SU-DHL-6 (cell line): ENCODE measurements at regions not wholly inside any gene's neighbourhood (a gene's known extent, or its start where the extent isn't known, plus 50 kb on each side); places are given as distances from the start of the nearest gene placed in this dataset.

ENCODE experiments used
- H2AFZ ChIP-seq: fragments of 200-600 bp; sonication (generic); 2 replicates; pipeline ENCODE4 v1.6.1; 2014; ENCODE audit warnings: low read depth, mild to moderate bottlenecking, moderate library complexity, mixed read lengths, antibody characterized with exemption, low read length; ENCODE audit not compliant: severe bottlenecking
- H3F3A ChIP-seq: fragments of 200-600 bp; shearing (Covaris generic); 2 replicates; pipeline ENCODE4 v1.6.0; 2016; ENCODE audit warnings: antibody characterized with exemption, mild to moderate bottlenecking; ENCODE audit not compliant: insufficient read depth
- H3K27ac ChIP-seq: fragments of 200-600 bp; sonication (generic); 2 replicates; pipeline ENCODE4 v1.5.1; 2016; ENCODE audit warnings: low read depth, mild to moderate bottlenecking, low read length, moderate library complexity, mixed read lengths
- H3K27me3 ChIP-seq: fragments of 200-600 bp; sonication (generic), shearing (Covaris generic); 2 replicates; pipeline ENCODE4 v1.6.0; 2014; ENCODE audit warnings: mild to moderate bottlenecking, low read length
- H3K36me3 ChIP-seq: fragments of 200-600 bp; sonication (generic); 2 replicates; pipeline ENCODE4 v1.6.1; 2014; ENCODE audit warnings: mild to moderate bottlenecking, low read length, mixed read lengths
- H3K4me2 ChIP-seq: fragments of 300-600, 200-600 bp; shearing (Covaris generic), sonication (generic); 2 replicates; pipeline ENCODE4 v1.6.0; 2014; ENCODE audit warnings: low read length, low read depth, mild to moderate bottlenecking; ENCODE audit not compliant: poor library complexity, severe bottlenecking
- H3K4me3 ChIP-seq: fragments of 200-600 bp; sonication (generic); 2 replicates; pipeline ENCODE4 v1.5.1; 2014; ENCODE audit warnings: antibody characterized with exemption, low read length, mild to moderate bottlenecking, mixed read lengths; ENCODE audit not compliant: insufficient read depth, poor library complexity, severe bottlenecking
- H3K79me2 ChIP-seq: fragments of 200-600 bp; sonication (generic); 2 replicates; pipeline ENCODE4 v1.6.1; 2014; ENCODE audit warnings: mild to moderate bottlenecking, low read length, moderate library complexity; ENCODE audit not compliant: insufficient read depth
- H3K9ac ChIP-seq: fragments of 200-600 bp; sonication (generic); 2 replicates; pipeline ENCODE4 v1.7.0; 2014; ENCODE audit warnings: mild to moderate bottlenecking, low read length
- H3K9me2 ChIP-seq: fragments of 200-600 bp; sonication (generic); replicated peaks from 2 replicates; pipeline ENCODE4 v1.6.1; 2014; ENCODE audit warnings: low read length; ENCODE audit not compliant: insufficient read depth
- H3K9me3 ChIP-seq: fragments of 200-600 bp; sonication (generic); 2 replicates; pipeline ENCODE4 v1.6.1; 2014; ENCODE audit warnings: low read length, mixed read lengths; ENCODE audit not compliant: insufficient read depth
- H4K20me1 ChIP-seq: fragments of 200-600 bp; sonication (generic); 2 replicates; pipeline ENCODE4 v1.6.1; 2014; ENCODE audit warnings: low read depth, mild to moderate bottlenecking, antibody characterized with exemption, low read length, moderate library complexity, mixed read lengths
- EZH2phosphoT487 ChIP-seq: fragments of 200-600 bp; sonication (generic), shearing (Covaris generic); conservative IDR thresholded peaks from 2 replicates; pipeline ENCODE4 v1.6.1; 2018; ENCODE audit warnings: mild to moderate bottlenecking, antibody characterized with exemption, low read length, moderate library complexity, mixed read lengths
- TF ChIP-seq, protein P1 (sequence below): fragments of 200-600 bp; sonication (generic); IDR thresholded peaks from one replicate; pipeline ENCODE4 v1.5.1; 2017; ENCODE audit warnings: antibody characterized with exemption, mild to moderate bottlenecking, low read length, moderate library complexity; ENCODE audit not compliant: insufficient read depth, poor library complexity, severe bottlenecking

DNA sequence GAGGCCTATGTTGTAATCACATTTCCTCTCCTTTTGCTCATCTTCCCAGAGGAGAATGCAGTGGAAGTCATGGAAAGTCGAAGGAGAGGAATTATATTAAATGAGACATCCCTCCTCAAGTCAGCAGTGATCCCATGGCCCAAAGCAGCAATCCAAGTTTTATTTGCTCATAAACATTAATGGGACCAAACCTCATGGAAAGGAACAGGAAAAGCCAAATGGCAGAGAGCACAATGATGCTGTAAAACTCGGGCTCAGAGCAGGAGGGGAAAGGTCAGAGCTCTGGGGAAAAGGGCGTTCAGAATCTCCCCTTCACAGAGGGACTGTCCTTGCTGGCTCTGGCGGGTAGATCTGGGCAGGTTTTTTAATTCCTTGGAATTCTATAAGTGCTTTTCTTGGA, 175.8 kb downstream of the C5orf15 start:
- Histone ChIP-seq H3F3A (no peaks in the 10 kb centered on the region), H3K9me3 (no peaks in the 10 kb centered on the region), H3K4me3 (no peak overlapping the region), H2AFZ (no peak overlapping the region), H3K27me3 (no peaks in the 10 kb centered on the region), H3K9me2 (no peaks in the 10 kb centered on the region), H3K4me2 (no peak overlapping the region), H3K36me3 (no peaks in the 10 kb centered on the region), H3K79me2 (no peaks in the 10 kb centered on the region), H3K27ac (no peak overlapping the region), H3K9ac (no peak overlapping the region), H4K20me1 (no peaks in the 10 kb centered on the region)
- no peak for TF ChIP-seq EZH2phosphoT487
- TF ChIP-seq, protein P1, sequence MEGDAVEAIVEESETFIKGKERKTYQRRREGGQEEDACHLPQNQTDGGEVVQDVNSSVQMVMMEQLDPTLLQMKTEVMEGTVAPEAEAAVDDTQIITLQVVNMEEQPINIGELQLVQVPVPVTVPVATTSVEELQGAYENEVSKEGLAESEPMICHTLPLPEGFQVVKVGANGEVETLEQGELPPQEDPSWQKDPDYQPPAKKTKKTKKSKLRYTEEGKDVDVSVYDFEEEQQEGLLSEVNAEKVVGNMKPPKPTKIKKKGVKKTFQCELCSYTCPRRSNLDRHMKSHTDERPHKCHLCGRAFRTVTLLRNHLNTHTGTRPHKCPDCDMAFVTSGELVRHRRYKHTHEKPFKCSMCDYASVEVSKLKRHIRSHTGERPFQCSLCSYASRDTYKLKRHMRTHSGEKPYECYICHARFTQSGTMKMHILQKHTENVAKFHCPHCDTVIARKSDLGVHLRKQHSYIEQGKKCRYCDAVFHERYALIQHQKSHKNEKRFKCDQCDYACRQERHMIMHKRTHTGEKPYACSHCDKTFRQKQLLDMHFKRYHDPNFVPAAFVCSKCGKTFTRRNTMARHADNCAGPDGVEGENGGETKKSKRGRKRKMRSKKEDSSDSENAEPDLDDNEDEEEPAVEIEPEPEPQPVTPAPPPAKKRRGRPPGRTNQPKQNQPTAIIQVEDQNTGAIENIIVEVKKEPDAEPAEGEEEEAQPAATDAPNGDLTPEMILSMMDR = no peak

DNA sequence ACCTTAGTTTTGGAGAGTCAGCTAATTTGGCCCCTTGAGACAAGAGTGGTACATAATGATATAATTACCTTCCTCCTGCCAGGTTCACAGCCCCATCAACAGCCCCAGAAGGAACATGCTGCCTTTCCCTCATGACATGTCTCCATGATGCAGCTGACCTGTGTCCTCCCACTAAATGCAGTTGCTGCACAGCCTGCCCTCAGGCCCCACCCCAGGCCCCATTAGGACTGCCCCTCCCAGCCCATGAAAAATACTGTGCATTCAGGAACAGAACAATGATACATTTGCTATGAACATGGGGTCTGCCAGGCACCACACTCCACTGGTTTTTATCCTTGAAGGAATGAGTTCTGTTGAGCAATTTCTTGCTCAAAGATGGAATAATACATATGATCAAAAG, 176.4 kb downstream of the C5orf15 start:
- H3K9me3 ChIP-seq = no peaks in the 10 kb centered on the region
- no peaks in the 10 kb centered on the region for H3K79me2 ChIP-seq
- H4K20me1 ChIP-seq = no peaks in the 10 kb centered on the region
- H3F3A ChIP-seq = no peaks in the 10 kb centered on the region
- H3K9ac ChIP-seq = no peak overlapping the region
- no peak overlapping the region for H3K4me3 ChIP-seq
- no peaks in the 10 kb centered on the region for H3K9me2 ChIP-seq
- no peak overlapping the region for H3K4me2 ChIP-seq
- no peak overlapping the region for H3K27ac ChIP-seq
- no peak for TF ChIP-seq EZH2phosphoT487
- TF ChIP-seq, protein P1 = no peak
- H2AFZ ChIP-seq = no peak overlapping the region
- no peaks in the 10 kb centered on the region for H3K36me3 ChIP-seq
- H3K27me3 ChIP-seq = no peaks in the 10 kb centered on the region

DNA sequence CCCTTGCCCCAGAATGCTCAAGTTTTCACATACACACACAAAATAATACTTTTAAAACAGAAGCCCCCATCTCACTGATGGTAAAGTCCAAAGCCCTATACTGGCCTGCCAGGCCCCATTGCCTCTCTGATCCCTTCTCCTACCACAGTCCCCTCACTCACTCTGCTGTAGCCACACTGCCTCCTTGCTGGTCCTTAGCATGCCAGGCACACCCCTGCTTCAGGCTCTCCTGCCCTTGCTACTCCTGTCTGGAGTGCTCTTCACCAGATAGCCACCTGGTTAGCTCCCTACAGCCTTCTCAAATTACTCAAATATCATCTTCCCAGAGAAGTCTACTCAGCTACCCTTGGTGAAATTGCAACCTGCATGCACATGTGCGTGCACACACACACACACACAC, 177.5 kb downstream of the C5orf15 start:
- H3F3A ChIP-seq = no peaks in the 10 kb centered on the region
- H2AFZ ChIP-seq = no peak overlapping the region
- no peaks in the 10 kb centered on the region for H4K20me1 ChIP-seq
- H3K4me2 ChIP-seq = no peak overlapping the region
- no peak overlapping the region for H3K27ac ChIP-seq
- no peak overlapping the region for H3K9ac ChIP-seq
- no peak overlapping the region for H3K4me3 ChIP-seq
- no peaks in the 10 kb centered on the region for H3K9me2 ChIP-seq
- H3K36me3 ChIP-seq = no peaks in the 10 kb centered on the region
- H3K27me3 ChIP-seq = no peaks in the 10 kb centered on the region
- TF ChIP-seq, protein P1 = no peak
- TF ChIP-seq EZH2phosphoT487 = no peak
- H3K79me2 ChIP-seq = no peaks in the 10 kb centered on the region
- H3K9me3 ChIP-seq = no peaks in the 10 kb centered on the region
